Panc1 (cell line): ENCODE measurements at regions not wholly inside any gene's neighbourhood (a gene's known extent, or its start where the extent isn't known, plus 50 kb on each side); places are given as distances from the start of the nearest gene placed in this dataset.

Source experiments
- CTCF ChIP-seq: fragments of 450-650 bp; IDR thresholded peaks from 2 replicates; pipeline ENCODE4 v1.5.1; 2017; ENCODE audit warnings: mild to moderate bottlenecking
- POLR2AphosphoS5 ChIP-seq: IDR thresholded peaks from 2 replicates; pipeline ENCODE4 v1.6.1; 2012; ENCODE audit warnings: mild to moderate bottlenecking, low read depth, low read length, moderate library complexity
- SIN3A ChIP-seq: IDR thresholded peaks from 2 replicates; pipeline ENCODE4 v1.6.1; 2012; ENCODE audit warnings: low read depth, mild to moderate bottlenecking, low read length, moderate library complexity, borderline replicate concordance; ENCODE audit not compliant: insufficient read depth
- TCF7L2 ChIP-seq: IDR thresholded peaks from 2 replicates; pipeline ENCODE4 v1.6.1; 2011; ENCODE audit warnings: mild to moderate bottlenecking, low read depth, low read length, inconsistent platforms

GRCh38 chr3:69531576-69532546, 146.0 kb upstream of the FRMD4B start:
- TF ChIP-seq CTCF (no peak), SIN3A (no peak), POLR2AphosphoS5 (no peak), TCF7L2 (no peak)
